ENCODE measurements at regions not wholly inside any gene's neighbourhood (a gene's known extent, or its start where the extent isn't known, plus 50 kb on each side); places are given as distances from the start of the nearest gene placed in this dataset.
A peak's percentile ranks its signal among the peaks of the same experiment; 100 is the strongest.

GRCh38 chr6:141667580-141668309 is 465.0 kb upstream of the GJE1 start:
- no peak for DNase-seq

- DNase-seq: no peak
These were observed 466.5 kb upstream of the GJE1 start for GRCh38 chr6:141666187-141666586.

- DNase-seq: no peak
These were observed 468.0 kb upstream of the GJE1 start for GRCh38 chr6:141664744-141665143.

GRCh38 chr6:141659582-141659981 is 473.1 kb upstream of the GJE1 start:
- no peak for DNase-seq

GRCh38 chr6:141658696-141659095 is 474.0 kb upstream of the GJE1 start:
- DNase-seq: no peak

GRCh38 chr6:141657812-141658211 is 474.9 kb upstream of the GJE1 start:
- DNase-seq: no peak

DNA sequence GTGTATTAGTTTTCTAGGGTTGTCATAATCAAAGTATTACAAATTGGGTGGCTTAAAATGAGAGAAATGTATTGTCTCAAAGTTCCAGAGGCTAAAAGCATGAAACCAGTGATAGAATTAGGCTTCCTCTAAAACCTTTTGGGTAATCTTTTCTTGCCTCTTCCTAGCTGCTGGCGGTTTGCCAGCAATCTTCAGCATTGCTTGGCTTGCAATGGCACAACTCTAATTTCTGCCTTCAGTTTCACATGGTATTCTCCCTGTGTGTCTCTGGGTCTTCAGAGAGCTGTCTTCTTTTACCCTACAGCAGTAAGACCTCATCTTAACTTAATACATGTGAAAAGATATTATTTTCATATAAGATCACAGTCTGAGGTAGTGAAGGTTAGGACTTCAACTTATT is 479.1 kb upstream of the GJE1 start:
- DNase-seq: no peak

GRCh38 chr6:141641951-141642350 is 490.8 kb upstream of the GJE1 start:
- DNase-seq: no peak

DNA sequence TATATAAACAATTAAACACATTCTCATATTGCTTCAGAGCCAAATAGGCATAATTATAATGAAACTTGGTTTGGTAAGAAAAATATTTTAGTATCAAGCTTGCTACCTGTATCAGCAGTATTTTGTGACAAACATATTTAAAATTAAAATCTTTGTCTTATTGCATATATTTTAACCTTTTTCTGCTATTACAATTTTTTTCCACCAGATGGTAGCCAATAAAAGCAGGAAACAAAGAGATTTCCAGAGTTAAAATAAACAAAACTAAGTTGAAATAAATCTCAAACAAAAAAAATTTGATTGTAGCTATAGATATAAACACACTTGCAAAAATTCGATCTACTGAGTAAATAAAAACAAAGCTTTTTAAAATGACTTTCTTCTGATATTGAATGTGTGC is 491.3 kb upstream of the GJE1 start:
- DNase-seq: no peak

GRCh38 chr6:141635621-141636020 is 497.1 kb upstream of the GJE1 start:
- no peak for DNase-seq

DNA sequence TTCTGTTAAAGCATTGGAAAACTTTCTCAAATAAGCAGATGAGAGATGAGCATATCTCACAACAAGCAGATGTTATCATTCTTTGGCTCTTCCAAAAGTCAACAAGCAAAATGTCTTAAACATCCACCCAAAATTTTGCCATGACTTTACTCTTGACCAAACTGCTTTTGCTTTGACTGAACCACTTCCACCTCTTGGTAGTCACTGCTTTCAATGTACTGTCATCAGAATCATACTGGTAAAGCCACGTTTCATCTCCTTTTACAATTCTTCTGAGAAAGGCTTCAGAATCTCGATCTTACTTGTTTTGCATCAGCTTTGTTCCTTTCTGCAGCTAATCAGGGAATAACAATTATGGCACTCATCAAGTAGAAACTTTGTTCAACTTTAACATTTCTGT is 498.5 kb upstream of the GJE1 start:
- no peak for DNase-seq

- DNase-seq: no peak
These were observed 508.4 kb upstream of the GJE1 start for GRCh38 chr6:141624301-141624700.

GRCh38 chr6:141618180-141618581 is 514.5 kb upstream of the GJE1 start:
- no peak for DNase-seq

DNA sequence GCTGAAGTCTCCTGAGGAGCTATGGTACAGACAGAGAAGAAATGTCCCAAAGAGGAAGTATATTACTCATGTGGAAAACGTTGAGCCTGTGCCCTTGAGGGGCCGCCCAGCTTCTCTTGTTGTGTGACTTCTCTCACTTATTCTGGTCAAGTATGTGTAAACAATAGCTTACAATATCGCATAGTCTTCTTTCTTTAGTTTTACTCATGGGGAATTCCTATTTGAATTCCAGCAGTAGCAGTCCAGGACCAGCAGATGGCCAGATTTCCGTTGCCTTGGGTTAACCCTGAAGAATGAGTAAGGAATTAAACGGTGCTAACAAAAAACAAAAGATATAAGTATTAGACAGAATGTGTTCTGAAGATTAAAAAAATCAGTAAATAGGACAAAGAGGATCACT is 522.0 kb upstream of the GJE1 start:
- DNase-seq: no peak

DNA sequence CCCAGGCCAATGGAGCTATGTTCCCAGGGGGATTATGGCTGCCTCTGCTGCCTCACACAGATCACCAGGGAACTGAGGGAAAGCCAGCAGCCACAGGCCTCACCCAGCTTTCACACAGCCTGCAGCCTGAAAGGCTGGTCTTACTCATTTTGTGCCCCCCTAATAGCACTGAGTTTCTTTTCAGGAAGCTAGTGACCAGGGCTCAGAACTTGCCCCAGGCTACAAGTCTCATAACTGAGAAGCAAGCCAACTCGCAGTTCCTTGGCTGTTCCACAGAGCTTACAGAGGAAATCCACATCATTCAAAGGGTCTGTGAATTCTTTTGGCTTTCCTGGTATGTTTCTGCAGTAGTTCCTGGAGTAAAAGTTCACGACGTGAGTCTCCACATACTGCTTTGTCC is 524.8 kb upstream of the GJE1 start:
- DNase-seq: no peak

GRCh38 chr6:141598487-141598886 is 534.2 kb upstream of the GJE1 start:
- peak; percentile 53 for DNase-seq

GRCh38 chr6:141594874-141595273 is 537.9 kb upstream of the GJE1 start:
- DNase-seq: no peak

DNA sequence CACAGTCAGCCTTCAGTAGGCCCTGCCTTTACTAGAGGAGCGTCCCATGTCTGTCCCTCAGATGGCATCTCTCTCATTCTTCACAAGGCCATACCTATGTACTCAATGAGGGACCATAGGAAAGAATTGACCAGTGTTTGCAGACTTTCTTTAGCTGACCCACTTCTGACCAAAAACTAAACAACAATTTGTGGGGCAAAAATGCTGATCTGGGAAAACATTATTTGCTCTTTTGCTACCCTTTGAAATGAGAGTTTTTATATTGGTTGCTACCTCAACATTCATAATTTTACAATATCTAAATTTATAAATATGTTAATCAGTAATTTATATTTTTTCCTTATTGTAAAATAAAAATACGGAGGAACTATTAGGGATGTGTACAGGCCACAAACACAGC is 539.4 kb upstream of the GJE1 start:
- DNase-seq: no peak

GRCh38 chr6:141587482-141588266 is 545.1 kb upstream of the GJE1 start:
- DNase-seq: peak; percentile 24

DNA sequence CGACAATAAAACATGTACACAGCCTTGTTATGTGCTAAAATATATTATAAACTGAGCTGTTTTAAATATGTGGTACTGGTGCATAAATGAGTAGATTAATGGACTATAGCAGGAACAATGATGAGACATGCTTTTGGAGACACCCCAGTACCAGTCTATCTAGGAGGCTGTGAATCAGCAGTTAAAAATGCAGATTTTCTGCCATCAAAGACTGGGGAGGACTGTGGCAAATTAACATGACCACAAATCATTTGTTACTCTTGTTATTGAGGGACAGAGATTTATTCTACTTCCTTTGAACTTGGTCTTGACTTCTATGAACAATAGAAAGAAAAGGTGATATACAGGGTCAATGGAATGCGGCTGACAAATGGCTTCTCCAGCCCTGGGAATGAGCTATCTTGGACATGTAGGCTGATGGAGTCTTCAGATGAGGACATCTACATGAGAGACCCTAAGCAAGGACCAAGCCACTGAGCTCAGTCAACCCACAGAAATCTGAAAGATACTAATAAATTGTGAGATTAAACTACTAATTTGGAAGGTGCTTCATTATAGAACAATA is 551.7 kb upstream of the GJE1 start:
- DNase-seq: peak; percentile 77

DNA sequence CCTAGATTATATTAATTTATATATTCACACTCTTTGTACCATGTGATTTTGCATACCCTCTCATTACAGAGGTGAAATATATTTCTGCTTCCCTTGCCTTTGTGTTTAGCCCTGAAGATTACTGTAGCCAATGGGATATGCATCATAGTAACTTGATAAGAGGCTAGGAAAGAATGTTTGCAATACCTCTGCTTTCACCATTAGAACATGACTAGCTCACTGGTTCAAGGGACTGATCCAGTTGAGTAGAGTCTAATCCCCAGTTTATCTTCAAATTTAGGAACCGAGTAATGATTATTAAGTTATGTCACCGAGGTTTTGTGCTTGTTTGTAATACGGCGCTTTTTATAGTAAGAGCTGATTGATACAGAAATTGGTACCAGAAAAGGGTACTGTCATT is 552.6 kb upstream of the GJE1 start:
- no peak for DNase-seq

- DNase-seq: no peak
These were observed 556.0 kb upstream of the GJE1 start for GRCh38 chr6:141576751-141577150.

- peak; percentile 75 for DNase-seq
These were observed 569.6 kb upstream of the GJE1 start for GRCh38 chr6:141562851-141563763.
